G401.6 (cell line): ENCODE measurements at regions not wholly inside any gene's neighbourhood (a gene's known extent, or its start where the extent isn't known, plus 50 kb on each side); places are given as distances from the start of the nearest gene placed in this dataset.

Source experiments
- FAIRE-seq: peaks from 2 replicates; lab custom pipeline; 2012; peaks lifted over from hg19 to GRCh38; lab: Jason Lieb, UNC

- no peak for FAIRE-seq
These were observed 222.4 kb upstream of the ID2 start for GRCh38 chr2:8459474-8459873.

GRCh38 chr2:8461341-8461740, 220.5 kb upstream of the ID2 start:
- no peak for FAIRE-seq

DNA sequence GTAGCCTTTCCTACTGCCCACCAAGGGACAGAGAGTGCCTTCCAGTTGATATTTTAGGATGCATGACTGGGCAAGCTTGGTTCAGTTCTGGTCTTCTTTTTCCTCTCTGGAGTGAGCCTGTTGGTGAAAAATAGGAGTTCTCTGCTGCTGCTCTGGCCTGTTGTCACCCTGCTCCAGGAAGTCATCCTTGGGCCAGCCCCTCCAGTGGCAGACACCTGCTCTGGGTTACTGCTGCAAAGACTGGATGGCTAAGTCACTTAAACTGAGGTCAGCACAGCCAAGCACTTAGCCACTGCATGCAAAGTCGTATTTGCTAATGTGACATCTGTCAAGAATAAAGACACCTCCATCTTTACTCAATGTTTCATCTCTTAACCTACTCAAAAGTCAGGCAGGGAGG, 219.6 kb upstream of the ID2 start:
- FAIRE-seq = no peak

DNA sequence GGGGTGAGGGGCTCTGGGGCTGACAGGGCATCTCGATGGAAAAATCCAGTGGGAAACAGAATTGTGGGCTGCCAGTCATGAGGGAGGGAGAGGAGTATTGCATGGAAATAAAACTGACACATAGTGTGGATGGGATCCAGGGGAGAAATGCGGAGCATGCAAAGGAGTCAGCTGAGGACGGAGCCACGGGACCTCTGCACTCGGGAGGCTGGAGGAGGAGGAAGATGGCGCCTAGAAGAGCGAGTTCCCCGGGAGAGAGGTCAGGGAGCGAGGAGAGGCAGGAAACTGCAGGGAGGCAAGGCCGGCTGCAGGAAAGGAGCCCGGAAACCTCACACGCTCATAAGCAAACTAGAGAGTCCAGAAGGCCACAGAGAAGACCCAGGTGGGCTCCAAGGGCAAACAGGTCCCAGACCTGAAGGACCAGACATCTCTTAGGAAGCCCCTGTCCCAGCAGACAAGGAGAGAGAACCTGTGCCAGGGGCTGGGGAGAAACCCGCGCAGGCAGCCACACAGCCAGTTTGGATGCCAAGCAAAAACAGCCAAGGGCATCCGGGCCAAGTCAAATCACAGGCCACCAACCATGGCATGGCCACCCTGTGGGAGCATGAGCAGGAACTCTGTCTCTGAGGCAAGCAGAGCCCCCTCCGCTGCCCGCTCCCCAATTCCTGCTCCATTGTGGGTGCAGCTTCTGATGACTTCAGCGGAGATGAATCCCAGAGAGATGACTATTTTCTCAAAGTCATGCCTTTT, 218.8 kb upstream of the ID2 start:
- FAIRE-seq = no peak

GRCh38 chr2:8465560-8465959, 216.3 kb upstream of the ID2 start:
- no peak for FAIRE-seq

GRCh38 chr2:8469709-8470493, 212.0 kb upstream of the ID2 start:
- no peak for FAIRE-seq

DNA sequence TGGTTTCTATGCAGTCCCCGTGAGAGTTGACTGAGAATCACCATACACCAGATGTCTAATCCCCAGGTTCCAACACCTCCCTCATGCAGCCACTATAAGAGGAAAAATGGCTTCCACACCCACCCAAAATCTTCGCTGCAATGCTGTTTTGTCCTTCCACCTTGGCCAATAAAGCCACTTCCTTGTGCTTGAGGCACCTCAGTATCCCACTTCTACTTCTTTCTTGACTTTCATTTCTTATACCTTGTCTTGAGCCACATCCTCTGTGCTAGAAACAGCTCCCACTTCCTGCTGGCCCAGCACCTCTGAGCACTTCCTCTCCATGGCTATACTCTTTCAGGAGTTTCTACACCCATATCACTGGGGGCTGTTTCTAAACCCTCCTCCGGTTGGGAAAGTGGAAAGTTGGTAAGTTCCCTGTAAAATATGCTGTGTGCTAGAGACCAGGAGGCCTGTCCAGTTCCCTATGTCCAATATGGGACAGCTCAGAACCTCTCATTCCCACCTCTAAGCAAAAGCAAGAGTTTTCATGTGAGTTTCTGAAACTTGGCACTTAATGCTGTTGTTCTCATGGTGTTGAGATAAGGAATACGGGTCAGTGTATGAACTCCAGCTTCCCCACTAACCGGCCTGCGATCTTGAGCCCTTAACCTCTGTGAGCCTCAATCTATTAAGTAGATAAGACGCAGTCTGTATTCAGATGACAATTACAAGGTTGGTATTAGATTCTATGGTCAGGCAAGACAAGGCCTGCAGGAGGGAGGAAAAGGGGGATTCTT, 209.1 kb upstream of the ID2 start:
- FAIRE-seq = no peak

- FAIRE-seq = no peak
These were observed 206.4 kb upstream of the ID2 start for GRCh38 chr2:8475349-8476031.

GRCh38 chr2:8477552-8478470, 204.0 kb upstream of the ID2 start:
- FAIRE-seq = no peak

DNA sequence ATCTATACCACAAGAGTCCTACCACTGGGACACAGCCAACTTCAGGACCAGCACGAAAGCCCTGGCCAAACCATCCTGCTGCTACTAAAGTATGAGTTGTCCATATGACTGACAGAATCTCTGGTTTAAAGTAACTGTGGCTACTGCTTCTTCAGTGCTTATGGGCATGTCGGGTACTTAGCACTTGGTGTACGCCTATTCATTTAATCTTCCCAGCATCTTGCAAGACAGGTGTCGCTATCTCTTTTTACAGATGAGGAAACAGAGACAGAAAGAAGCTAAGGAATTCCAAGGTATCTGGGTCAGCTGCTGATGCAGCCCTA, 203.4 kb upstream of the ID2 start:
- no peak for FAIRE-seq

DNA sequence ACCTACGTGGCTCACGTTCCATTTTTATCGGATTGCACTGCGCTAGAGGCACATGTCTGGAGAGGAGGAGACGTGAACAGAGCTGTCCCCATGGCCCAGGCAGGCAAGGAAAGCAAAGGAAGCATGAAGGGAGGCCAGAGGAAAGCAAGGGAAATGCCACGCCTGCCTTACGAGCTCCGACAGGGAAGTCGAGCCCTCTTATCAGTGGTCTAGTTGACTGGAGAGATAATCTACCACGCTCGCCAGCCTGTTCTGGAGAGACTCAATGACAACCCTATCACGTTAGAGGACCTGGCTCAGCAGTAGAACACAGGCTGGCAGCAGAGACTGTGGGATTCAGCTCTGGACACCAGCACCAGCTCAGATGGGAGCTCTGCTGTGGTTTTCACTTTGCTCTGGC, 202.6 kb upstream of the ID2 start:
- no peak for FAIRE-seq

DNA sequence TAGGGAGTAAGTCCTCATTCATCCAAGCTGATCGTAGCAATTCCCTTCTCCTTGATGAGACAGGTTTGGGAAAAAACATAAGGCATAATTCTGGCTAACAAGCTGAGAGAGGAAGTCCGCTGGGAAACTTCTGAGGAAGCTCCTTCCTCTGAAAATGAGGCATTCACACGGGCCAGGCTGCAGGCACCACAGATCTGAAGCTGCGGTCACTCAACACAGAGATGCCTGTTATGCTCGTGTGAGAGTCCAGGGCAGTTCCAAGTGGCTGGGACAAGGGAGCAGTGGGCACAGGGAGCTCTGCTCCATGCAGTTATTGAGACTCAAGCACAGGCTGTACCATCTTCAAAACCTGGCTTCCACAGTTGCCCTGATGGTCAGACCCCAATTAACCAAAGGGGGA, 200.9 kb upstream of the ID2 start:
- no peak for FAIRE-seq

GRCh38 chr2:8481463-8482009, 200.3 kb upstream of the ID2 start:
- no peak for FAIRE-seq

- FAIRE-seq = no peak
These were observed 199.4 kb upstream of the ID2 start for GRCh38 chr2:8482432-8482831.

DNA sequence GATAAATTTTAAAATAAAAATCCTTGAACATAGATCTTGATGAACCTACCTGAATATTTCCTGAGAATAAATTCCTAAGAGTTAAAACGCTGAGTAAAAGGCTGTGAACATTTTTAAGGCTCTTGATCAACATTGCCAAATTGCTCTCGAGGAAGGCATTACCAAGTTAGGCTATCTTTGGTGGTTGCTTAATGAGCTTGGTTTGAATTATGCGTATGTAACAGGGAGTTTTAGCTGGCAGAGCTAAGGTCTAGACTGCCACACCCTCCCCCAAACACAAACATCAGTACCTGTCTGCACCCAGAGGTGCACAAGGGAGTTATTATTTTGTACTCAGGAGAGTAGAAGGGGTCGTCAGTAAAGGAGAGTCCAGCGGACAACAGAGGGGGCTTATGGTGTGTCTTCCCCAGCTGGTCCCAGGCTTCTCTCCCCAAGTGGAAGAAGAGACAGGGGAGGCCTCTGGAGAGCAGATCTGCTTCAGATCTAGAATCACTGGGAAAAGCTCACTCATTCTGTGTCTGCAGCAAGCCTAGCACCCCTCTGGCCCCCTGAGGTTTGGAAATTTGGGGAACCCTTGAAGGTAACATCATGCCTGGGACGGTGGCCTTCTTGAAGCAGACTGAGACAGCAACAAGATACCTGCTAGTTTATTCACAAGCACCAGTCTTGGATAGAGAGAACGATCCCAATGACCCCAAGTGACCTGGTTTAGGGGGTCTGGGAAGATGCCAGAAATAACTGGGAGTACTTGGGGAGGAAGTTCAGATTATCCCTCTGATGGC, 197.2 kb upstream of the ID2 start:
- FAIRE-seq = no peak

GRCh38 chr2:8485736-8486135, 196.1 kb upstream of the ID2 start:
- FAIRE-seq = no peak

- FAIRE-seq = no peak
These were observed 195.7 kb upstream of the ID2 start for GRCh38 chr2:8486141-8486540.

DNA sequence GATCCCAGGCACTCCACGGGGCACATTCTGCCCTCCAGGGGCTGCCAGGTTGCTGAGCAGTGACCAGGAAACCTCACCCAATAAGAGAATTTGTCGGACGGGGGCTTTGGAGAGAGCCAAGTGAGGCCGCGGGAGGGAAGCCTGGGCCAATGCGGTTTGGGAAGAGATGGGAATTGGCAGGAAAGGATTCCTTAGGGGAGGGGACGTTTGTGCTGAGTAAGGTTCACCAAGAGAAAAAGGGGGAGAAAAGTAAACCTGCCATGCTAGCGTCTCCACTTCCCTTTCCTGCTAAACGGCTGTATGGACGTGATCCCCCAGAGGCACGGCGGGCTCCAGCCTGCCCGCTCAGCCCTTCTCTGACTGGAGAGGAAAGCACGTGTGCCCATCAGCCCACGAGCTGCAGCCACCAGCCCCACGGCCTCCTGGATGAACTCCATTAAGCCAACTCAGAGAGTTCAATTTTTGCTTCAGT, 194.4 kb upstream of the ID2 start:
- no peak for FAIRE-seq

DNA sequence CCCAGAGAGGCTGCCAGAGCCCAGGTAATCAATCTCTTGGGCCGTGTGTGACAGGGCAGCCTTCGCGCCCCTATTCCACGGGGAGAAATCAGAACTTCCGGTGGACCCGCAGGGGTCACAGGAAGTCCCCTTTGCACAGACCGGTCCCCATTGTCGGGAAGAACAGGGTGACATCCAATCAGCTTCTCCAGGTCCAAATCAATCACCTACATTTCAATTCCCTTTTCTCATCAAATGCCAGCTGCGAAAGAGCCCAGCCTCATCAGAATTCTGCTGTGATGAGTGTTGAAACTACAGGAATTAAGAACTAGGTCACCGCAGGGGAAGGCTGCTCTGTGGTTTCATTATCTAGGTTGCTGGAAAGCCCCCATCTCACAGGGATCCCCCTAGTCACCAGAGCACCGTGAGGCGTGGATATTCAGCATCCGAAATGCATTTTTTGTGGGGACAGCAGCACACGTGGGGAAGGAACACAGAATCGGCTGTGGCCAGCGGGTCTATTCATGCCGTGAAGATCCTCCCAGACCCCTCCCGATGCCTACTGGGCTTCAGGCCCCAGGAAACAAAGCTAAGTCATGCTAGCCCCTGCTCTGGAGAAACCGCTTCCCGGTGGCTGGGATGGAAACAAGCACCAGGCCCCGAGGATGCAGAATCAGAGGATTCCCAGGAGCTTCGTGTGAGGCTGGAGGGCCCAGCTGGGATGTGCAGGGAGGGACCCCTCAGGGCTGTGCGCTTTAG, 193.7 kb upstream of the ID2 start:
- FAIRE-seq = no peak

DNA sequence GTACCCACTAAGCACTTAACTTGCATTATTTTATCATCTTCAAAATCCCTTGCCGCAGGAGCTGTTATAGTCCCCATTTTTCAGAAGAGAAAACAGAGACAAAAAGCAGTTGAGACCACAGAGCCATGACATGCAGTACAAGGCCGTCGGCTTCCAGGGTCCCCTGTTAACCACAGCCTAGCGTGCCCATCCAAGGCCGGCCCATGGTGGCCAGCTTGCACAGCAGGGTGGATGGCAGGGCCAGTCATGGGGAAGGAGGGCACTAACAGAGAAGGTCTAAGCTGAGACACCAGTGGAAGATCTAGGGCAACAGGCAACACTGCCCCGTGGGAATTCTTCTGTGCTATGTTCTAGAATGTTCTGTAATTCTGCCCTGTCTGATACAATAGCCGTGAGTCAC, 192.6 kb upstream of the ID2 start:
- no peak for FAIRE-seq
